ENCODE measurements at regions not wholly inside any gene's neighbourhood (a gene's known extent, or its start where the extent isn't known, plus 50 kb on each side); places are given as distances from the start of the nearest gene placed in this dataset.
"Not testable (repeated sequence)": the region's sequence is repeated elsewhere in the genome, so short reads cannot be mapped to it uniquely, and the experiment has no call there.

GRCh38 chr2:186966015-186966414 is 117.0 kb upstream of the ZSWIM2 start:
- intact Hi-C loops (cut with DNase I; ENCODE audit: low total_unique reads), result no loop called here
- Histone ChIP-seq H3K4me1 (no peaks in the 10 kb centered on the region), H3K27ac (no peak overlapping the region), H3K27me3 (no peaks in the 10 kb centered on the region), H3K4me3 (no peak overlapping the region), H3K36me3 (no peaks in the 10 kb centered on the region), H3K9me3 (peaks cover 0 to 8% (median 0%) of the 10 kb centered on the region in 4 donors)
- WGBS, 5 donors, result 83 to 97% (median 96%) methylated on average over 4 of the region's 4 CpGs
- DNase-seq, result no peak
- no peak for TF ChIP-seq POLR2AphosphoS5 (IDR thresholded peaks at IDR 0.05)
- TF ChIP-seq EP300 (IDR thresholded peaks at IDR 0.05), result no peak
- TF ChIP-seq POLR2A (IDR thresholded peaks at IDR 0.05), result no peak
- no peak for TF ChIP-seq CTCF (IDR thresholded peaks at IDR 0.05)

- H3K9me3 ChIP-seq, result peaks cover 0 to 8% (median 0%) of the 10 kb centered on the region in 4 donors
- H3K4me1 ChIP-seq, result no peaks in the 10 kb centered on the region
- no peaks in the 10 kb centered on the region for H3K27me3 ChIP-seq
- no peak overlapping the region for H3K4me3 ChIP-seq
- TF ChIP-seq EP300 (IDR thresholded peaks at IDR 0.05), result no peak
- no peak for TF ChIP-seq CTCF (IDR thresholded peaks at IDR 0.05)
- no peak for TF ChIP-seq POLR2A (IDR thresholded peaks at IDR 0.05)
- no peak for TF ChIP-seq POLR2AphosphoS5 (IDR thresholded peaks at IDR 0.05)
- H3K36me3 ChIP-seq, result no peaks in the 10 kb centered on the region
- no peak overlapping the region for H3K27ac ChIP-seq
- DNase-seq, result peak in 1 of 2 donors; percentile 3
- 96 to 98% (median 97%) methylated on average over 15 to 46 of the region's 46 CpGs for WGBS, 5 donors
- intact Hi-C loops (cut with DNase I; ENCODE audit: low total_unique reads), result no loop called here
Observed at GRCh38 chr2:186962085-186962747, 113.2 kb upstream of the ZSWIM2 start.

GRCh38 chr2:186960241-186960640 is 111.3 kb upstream of the ZSWIM2 start:
- H3K27ac ChIP-seq; H3K36me3 ChIP-seq; H3K9me3 ChIP-seq; H3K27me3 ChIP-seq; intact Hi-C loops (cut with DNase I; ENCODE audit: low total_unique reads); H3K4me1 ChIP-seq; H3K4me3 ChIP-seq: not testable (repeated sequence)
- 81 to 87% (median 84%) methylated on average over 5 of the region's 5 CpGs for WGBS, 5 donors
- DNase-seq, result peak in 1 of 2 donors; percentile 10

GRCh38 chr2:186959486-186959885 is 110.5 kb upstream of the ZSWIM2 start:
- no peak for DNase-seq
- intact Hi-C loops (cut with DNase I; ENCODE audit: low total_unique reads), result no loop called here
- WGBS, 5 donors, result 88 to 91% (median 88%) methylated on average over 6 of the region's 6 CpGs
- Histone ChIP-seq H3K4me1 (no peaks in the 10 kb centered on the region), H3K9me3 (peaks cover 0 to 8% (median 0%) of the 10 kb centered on the region in 4 donors), H3K36me3 (no peaks in the 10 kb centered on the region), H3K4me3 (no peak overlapping the region), H3K27me3 (no peaks in the 10 kb centered on the region), H3K27ac (no peak overlapping the region)
- TF ChIP-seq POLR2A (IDR thresholded peaks at IDR 0.05) (no peak), POLR2AphosphoS5 (IDR thresholded peaks at IDR 0.05) (no peak), EP300 (IDR thresholded peaks at IDR 0.05) (no peak), CTCF (IDR thresholded peaks at IDR 0.05) (no peak)

DNA sequence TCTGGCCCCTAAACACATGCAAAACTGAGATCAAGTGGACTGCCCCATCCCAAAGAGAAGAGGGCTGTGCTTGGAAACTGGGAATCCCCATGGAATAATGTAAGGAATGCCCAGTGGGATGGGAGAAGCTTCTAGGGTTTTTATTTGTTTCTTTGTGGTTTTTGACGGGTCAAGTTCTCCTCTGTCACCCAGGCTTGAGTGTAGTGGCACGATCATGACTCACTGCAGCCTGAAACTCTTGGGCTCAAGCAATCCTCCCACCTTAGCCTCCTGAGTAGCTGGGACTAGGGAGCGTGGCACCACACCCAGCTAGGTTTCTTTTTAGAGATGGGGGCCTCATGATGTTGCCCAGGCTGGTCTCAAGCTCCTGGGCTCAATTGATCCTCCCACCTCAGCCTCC is 101.7 kb upstream of the ZSWIM2 start:
- 80 to 89% (median 85%) methylated on average over 3 of the region's 3 CpGs for WGBS, 5 donors
- Histone ChIP-seq H3K36me3 (no peaks in the 10 kb centered on the region), H3K4me3 (no peak overlapping the region), H3K27me3 (no peaks in the 10 kb centered on the region), H3K4me1 (peaks cover 0 to 5% (median 0%) of the 10 kb centered on the region in 4 donors), H3K27ac (no peak overlapping the region), H3K9me3 (no peaks in the 10 kb centered on the region)
- TF ChIP-seq POLR2A (IDR thresholded peaks at IDR 0.05) (no peak), POLR2AphosphoS5 (IDR thresholded peaks at IDR 0.05) (no peak), EP300 (IDR thresholded peaks at IDR 0.05) (no peak), CTCF (IDR thresholded peaks at IDR 0.05) (no peak)
- intact Hi-C loops (cut with DNase I; ENCODE audit: low total_unique reads), result no loop called here
- DNase-seq, result no peak
